CD4-positive, alpha-beta T cell treated with Interleukin-10 for 1 hour (primary cell): ENCODE measurements at regions not wholly inside any gene's neighbourhood (a gene's known extent, or its start where the extent isn't known, plus 50 kb on each side); places are given as distances from the start of the nearest gene placed in this dataset.
A peak's percentile ranks its signal among the peaks of the same experiment; 100 is the strongest.

ENCODE experiments used
- DNase-seq: peaks from one replicate; pipeline ENCODE4 v3.0.0-alpha.2; 2020

DNA sequence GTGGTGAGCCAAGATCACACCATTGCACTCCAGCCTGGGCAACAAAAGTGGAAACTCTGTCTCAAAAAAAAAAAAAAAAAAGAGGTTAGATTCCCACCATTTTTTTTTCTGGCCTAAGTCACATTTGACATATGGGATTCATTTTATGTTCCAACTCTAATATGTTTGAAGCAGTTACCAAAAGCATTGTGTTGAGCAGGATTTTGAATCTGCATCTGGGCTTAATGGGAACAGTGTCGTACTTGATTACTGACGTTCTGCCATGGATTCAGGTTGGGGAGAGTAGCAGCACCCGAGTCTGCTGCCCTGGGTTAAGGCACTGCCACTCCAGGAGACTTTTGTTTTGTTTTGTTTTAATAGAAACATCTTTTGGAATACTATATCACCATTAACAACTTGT, 348.7 kb upstream of the TBL1XR1 start:
- DNase-seq: no peak

DNA sequence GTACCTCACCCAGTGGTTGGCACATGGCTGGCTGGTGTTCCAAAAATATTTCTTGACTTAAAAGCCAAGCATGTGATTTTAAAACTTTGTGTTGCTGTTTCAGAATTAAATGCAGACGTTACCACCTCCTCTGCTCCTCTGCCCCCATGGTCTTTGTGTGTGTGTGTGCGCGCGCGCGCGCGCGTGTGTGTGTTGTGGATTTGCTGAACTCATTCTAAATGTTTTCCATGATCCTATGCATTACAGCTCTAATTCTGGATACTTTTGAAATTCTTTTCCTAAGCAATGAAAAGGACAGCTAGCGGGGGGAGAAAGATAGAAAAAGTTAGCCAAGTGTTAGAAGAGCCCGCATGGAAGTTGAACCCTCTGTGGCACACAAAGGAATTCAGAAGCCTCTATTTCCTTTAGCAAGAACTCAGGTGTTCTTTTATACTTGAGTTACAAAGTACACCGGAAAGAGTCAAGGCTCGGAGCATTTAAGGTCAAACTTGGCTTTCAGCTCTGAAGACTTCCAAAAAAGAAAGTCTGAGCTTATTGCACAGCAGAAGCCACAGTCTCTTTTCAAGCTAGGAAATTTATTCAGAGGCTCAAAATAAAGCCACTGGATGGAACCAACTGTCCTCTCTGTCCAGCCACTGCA, 350.5 kb upstream of the TBL1XR1 start:
- DNase-seq: no peak

DNA sequence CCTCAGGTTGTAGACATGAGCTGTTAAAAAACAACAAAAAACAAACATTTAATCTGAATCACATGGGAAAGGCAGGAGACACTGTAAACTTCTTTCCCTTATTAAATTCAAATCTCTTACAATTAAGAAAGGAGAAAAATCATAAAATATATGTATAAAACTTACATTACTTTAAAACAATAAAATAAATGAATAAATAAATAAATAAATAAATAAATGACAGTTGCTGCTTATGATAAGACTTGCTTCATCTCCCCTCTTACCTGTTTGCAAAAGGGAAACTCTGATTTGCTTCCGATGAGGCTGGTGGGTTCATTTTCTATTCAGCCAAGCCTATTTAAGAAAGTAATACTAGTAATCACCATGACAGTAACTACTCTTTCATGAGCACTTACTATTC, 353.4 kb upstream of the TBL1XR1 start:
- DNase-seq: no peak

- DNase-seq: peak; percentile 16
Measured at GRCh38 chr3:177551431-177551836, 354.2 kb upstream of the TBL1XR1 start.

DNA sequence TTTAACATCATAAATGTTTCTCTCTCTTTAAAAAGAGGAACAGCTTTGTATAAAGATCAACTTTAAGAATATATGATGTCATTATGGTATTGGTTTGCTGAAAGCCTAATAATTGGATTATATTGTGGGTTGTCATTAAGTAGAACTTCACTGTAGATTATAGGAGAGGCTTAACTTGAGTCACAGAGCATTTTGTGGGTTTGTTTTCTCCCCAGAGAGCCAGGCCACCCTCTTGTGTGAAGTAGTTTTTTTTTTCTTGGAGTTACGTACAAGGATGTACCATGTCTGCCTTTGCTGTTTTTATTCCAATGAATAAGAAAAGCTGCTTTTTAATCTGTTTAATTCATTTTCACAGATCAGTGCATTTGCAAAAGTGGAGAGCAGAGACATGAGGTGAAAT, 354.8 kb upstream of the TBL1XR1 start:
- DNase-seq: no peak

GRCh38 chr3:177553012-177553411, 355.7 kb upstream of the TBL1XR1 start:
- DNase-seq: no peak

- DNase-seq: no peak
Measured at GRCh38 chr3:177553579-177553978, 356.3 kb upstream of the TBL1XR1 start.

DNA sequence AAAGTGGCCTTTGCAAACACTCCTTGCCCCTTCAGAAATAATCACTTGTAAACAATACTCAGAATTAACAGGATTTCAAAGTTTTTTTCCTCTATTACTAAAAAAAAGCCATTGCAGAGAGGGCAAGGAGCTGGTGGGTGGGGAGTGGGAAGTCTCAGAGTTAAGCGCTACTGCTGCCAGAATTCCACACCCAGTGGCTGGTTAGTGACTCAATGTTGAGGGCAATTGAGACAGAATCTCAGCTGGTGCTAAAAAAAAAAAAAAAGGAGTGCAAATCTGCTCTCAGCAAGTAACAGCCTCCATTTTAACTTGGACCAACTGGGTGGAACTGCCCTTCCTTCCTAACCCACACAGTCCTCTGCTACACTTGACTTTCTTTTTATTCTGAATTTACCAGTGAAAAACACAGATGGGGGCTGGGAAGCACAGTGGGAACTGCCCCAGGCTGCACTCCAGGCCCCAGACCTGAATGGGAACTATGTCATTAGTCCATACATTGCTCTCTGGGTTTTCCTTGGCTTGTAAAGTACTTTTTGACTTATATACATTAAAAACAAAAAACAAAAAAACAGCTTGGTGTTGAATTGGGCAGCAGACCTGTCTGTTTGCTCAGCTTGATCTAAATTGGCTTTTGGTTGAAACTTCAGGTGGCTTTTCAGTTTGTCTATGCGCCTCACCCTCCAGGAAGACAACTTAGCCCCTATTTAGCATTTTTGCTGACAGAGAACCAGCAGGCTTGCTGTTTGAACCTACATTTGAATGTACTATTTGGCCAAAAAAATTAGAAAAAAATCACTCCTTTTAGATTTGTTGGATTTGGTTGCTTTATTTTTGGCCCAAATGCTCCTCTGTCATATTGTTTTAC, 357.8 kb upstream of the TBL1XR1 start:
- DNase-seq: no peak

DNA sequence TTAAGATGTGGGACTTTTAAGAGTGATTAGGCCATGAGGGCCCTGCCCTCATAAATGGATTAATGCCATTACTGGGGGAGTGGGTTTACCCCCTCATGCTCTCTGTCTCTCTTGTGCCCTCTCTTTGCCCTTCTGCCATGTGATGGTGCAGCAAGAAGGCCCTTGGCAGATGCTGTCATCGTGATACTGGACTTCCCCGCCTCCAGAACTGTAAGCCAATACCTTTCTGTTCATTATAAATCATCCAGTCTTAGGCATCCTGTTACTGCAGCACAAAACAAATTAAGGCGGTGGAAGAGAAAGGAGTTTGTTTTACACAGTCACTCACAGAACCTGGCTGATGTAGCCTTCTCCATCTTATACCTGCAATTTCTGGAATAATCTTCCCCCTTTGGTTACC, 360.3 kb upstream of the TBL1XR1 start:
- DNase-seq: no peak

DNA sequence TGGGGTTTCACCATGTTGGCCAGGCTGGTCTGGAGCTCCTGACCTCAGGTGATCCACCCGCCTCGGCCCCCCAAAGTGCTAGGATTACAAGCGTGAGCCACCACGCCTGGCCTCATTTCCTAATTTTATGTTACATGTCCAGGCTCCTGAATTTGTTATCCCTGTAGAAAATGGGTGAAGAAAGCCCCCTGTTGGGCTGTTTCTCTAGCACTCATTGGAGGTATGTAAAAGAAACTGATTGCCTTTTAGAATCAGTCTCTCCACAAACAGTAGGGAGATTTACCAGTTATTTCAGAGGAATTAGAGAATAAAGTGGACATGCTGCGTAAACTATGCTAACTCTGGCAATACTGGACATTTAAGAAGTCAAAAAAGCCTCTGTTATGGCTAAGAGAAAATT, 364.1 kb upstream of the TBL1XR1 start:
- DNase-seq: no peak

- no peak for DNase-seq
Measured at GRCh38 chr3:177561769-177562392, 364.6 kb upstream of the TBL1XR1 start.

GRCh38 chr3:177563243-177563780, 366.0 kb upstream of the TBL1XR1 start:
- DNase-seq: no peak

- no peak for DNase-seq
Measured at GRCh38 chr3:177563792-177564191, 366.5 kb upstream of the TBL1XR1 start.

GRCh38 chr3:177565981-177566380, 368.7 kb upstream of the TBL1XR1 start:
- DNase-seq: no peak

GRCh38 chr3:177567833-177568232, 370.6 kb upstream of the TBL1XR1 start:
- DNase-seq: no peak

DNA sequence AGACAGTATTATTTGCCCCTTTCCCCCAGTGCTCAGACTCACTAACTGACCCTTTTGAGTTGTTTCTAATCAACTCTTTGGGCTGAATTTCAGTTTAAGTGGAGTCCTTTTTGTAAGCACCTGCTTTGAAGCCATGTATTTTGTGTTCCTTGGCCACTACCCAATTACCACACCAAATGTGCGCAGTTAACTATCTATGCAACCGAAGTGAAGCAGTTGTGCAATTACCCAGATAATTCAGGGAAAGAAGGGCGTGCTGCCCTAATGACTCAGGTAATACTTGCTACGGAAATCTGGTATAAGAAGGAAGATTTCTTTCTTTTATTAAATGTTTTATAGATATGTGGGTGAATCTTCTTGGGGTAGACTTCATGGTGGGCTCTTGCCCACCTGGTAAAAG, 371.9 kb upstream of the TBL1XR1 start:
- no peak for DNase-seq

GRCh38 chr3:177569875-177570657, 372.8 kb upstream of the TBL1XR1 start:
- DNase-seq: no peak

DNA sequence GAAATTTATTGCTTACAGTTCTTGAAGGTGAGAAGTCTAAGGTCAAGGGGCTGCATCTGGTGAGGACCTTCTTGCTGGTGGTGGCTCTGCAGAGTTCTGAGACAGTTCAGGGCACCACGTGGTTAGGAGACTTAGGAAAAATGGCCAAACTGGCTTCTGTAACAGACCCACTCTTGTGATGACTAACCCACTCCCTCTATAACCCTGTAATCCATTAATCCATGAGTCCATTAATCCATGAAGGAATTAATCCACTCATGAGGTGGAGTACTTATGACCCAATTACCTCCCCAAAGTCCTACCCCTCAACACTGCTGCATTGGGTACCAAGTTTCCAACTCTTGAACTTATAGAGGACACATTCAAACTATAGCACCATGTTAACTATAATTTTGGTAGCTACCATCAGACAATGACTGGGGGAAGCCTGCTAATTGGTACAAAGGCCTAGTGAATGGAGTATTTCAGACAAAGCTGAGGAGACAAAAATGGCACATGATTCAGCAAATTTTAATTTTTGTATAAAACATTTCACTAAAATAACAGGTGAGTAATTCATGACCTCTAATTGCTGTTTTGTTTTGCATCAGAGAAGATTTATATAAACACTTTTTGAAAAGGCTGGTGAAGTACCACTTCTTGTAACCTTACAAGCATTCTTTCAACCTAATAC, 374.1 kb upstream of the TBL1XR1 start:
- DNase-seq: no peak

DNA sequence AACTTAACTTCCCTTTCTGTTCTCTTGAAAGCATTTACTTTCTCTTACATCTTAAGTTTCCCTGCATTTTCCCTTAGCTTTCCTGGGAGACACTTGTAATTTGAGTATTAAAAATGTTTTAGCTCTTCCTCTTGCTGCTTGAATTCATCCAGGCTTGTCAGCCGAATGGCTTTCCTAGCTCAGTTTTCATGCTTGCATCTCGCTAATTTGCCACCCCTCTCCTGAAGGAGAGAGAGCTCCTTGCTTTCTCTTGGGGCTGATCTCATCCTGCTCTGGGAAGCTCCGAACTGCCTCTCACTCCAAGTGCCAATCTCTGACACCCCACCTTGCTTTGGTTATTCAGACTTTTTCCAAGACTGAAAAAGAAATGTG, 374.6 kb upstream of the TBL1XR1 start:
- DNase-seq: no peak

DNA sequence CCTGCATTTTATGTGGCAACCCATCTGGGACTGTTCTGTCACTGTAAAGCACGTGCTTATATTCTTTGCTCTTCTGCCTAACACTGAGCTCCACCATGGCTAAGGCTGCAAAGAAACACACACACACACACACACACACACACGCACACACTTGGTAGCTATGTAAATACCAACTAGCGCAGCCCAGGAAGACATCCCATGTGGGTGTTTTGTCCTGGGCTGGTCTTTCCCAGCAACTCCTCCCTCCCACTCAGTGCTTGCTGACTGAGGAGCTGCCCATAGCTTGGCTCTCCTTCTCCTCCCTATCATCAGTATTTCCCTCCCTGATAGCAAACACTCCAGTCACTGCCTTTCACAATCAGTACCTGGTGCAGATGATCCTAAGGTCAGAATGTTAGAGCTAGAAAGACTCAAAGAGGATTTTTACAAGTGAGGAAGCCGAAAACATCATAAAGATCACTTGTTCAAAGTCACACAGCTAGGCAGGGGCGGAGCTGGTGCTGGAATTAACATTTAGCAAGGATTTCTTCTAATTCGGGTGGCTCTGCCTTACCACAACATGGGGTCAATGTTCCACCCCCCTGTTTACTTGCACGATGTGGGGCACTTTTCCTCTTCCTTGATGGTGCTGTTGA, 377.1 kb upstream of the TBL1XR1 start:
- DNase-seq: no peak

DNA sequence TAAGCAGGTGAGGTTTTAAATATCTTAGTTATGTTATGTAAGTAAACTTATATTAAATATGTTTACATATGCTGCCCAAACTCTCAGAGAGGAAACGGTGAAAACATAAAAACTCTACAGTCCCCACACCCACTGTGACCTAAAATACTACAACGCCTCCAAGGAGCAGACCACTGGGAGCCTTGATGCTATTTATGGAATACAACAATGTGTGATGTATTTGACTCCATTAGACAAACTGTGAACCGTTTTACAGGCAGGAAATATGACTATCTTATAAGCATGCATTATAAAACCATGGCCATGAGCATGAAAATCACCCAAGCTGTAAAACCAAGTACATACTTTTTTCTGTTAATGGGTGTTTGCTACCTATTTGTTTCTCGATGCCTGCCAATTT, 379.5 kb upstream of the TBL1XR1 start:
- DNase-seq: no peak

DNA sequence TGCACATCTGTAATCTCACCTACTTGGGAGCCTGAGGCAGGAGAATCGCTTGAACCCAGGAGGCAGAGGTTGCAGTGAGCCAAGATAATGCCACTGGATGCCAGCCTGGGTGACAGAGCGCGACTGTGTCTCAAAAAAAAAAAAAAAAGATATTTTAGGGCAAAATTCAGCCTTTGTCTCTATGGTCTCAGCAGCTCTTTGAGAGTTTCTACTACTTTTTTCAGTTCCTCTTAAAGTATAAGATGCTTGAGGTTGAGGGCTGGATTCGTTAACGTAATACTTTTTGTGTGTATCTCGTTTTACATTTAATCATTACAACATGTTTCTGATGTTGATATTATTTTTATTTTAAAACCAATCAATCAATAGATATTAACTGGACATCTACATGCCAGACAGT, 381.2 kb upstream of the TBL1XR1 start:
- no peak for DNase-seq
